Nephron (organoid): ENCODE measurements at regions not wholly inside any gene's neighbourhood (a gene's known extent, or its start where the extent isn't known, plus 50 kb on each side); places are given as distances from the start of the nearest gene placed in this dataset.
A peak's percentile ranks its signal among the peaks of the same experiment; 100 is the strongest.

Source experiments
- H3K27ac Mint-ChIP-seq, 3 experiments: 2 replicates each; pipeline ENCODE4 v1.8.0; 2020; ENCODE audit warnings: mixed read lengths in 3 of 3, mild to moderate bottlenecking in 2 of 3, moderate library complexity in 1 of 3
- H3K27me3 Mint-ChIP-seq: 2 replicates; pipeline ENCODE4 v1.8.0; 2021; ENCODE audit warnings: low read depth, mild to moderate bottlenecking, moderate library complexity, mixed read lengths
- H3K36me3 Mint-ChIP-seq: 2 replicates; pipeline ENCODE4 v1.8.0; 2020; ENCODE audit warnings: low read depth, mixed read lengths
- H3K4me1 Mint-ChIP-seq: 2 replicates; pipeline ENCODE4 v1.8.0; 2020; ENCODE audit warnings: mixed read lengths
- H3K4me3 Mint-ChIP-seq, 3 experiments: 2 replicates each; pipeline ENCODE4 v1.8.0; 2020; ENCODE audit warnings: mild to moderate bottlenecking in 3 of 3, mixed read lengths in 3 of 3, moderate library complexity in 2 of 3
- H3K9me3 Mint-ChIP-seq: 2 replicates; pipeline ENCODE4 v1.8.0; 2020; ENCODE audit warnings: mixed read lengths
- CTCF ChIP-seq, 3 experiments: fragments of 200-600 bp; sonication (generic); IDR thresholded peaks; one replicate each; pipeline ENCODE4 v1.5.0; 2021; ENCODE audit warnings: antibody characterized with exemption in 3 of 3; ENCODE audit not compliant: unreplicated experiment in 3 of 3

- Mint-ChIP-seq H3K4me1 (peaks cover 15% of the 10 kb centered on the region), H3K4me3 (no peak overlapping the region)
These were observed 61.5 kb upstream of the WDR75 start for GRCh38 chr2:189379731-189380261.

GRCh38 chr2:189382668-189383067 is 58.6 kb upstream of the WDR75 start:
- Mint-ChIP-seq H3K27me3 (no peaks in the 10 kb centered on the region), H3K36me3 (no peaks in the 10 kb centered on the region), H3K9me3 (no peaks in the 10 kb centered on the region), H3K4me3 (no peak overlapping the region), H3K27ac (no peak overlapping the region), H3K4me1 (peaks cover 11% of the 10 kb centered on the region)
- no peak for TF ChIP-seq CTCF (IDR thresholded peaks at IDR 0.05; ENCODE audit: unreplicated experiment in 3 of 3)

More at GRCh38 chr2:189379731-189380261, 61.5 kb upstream of the WDR75 start:
- Mint-ChIP-seq H3K27ac (peak overlapping the region; percentile 23 to 89 (median 67)), H3K27me3 (no peaks in the 10 kb centered on the region), H3K36me3 (no peaks in the 10 kb centered on the region), H3K9me3 (no peaks in the 10 kb centered on the region)
- TF ChIP-seq CTCF (IDR thresholded peaks at IDR 0.05; ENCODE audit: unreplicated experiment in 3 of 3), result no peak

GRCh38 chr2:189386741-189387140 is 54.5 kb upstream of the WDR75 start:
- TF ChIP-seq CTCF (IDR thresholded peaks at IDR 0.05; ENCODE audit: unreplicated experiment in 3 of 3), result no peak
- H3K9me3 Mint-ChIP-seq, result no peaks in the 10 kb centered on the region
- no peak overlapping the region for H3K27ac Mint-ChIP-seq
- no peaks in the 10 kb centered on the region for H3K27me3 Mint-ChIP-seq
- no peaks in the 10 kb centered on the region for H3K36me3 Mint-ChIP-seq
- H3K4me1 Mint-ChIP-seq, result no peaks in the 10 kb centered on the region
- no peak overlapping the region for H3K4me3 Mint-ChIP-seq

- Mint-ChIP-seq H3K27ac (no peak overlapping the region), H3K27me3 (no peaks in the 10 kb centered on the region), H3K36me3 (no peaks in the 10 kb centered on the region), H3K4me3 (no peak overlapping the region), H3K4me1 (no peaks in the 10 kb centered on the region), H3K9me3 (no peaks in the 10 kb centered on the region)
- TF ChIP-seq CTCF (IDR thresholded peaks at IDR 0.05; ENCODE audit: unreplicated experiment in 3 of 3), result no peak
These were observed 50.1 kb upstream of the WDR75 start for GRCh38 chr2:189391201-189391600.
